ENCODE measurements at regions not wholly inside any gene's neighbourhood (a gene's known extent, or its start where the extent isn't known, plus 50 kb on each side); places are given as distances from the start of the nearest gene placed in this dataset.
A peak's percentile ranks its signal among the peaks of the same experiment; 100 is the strongest.

- DNase-seq, result no peak
Observed at GRCh38 chr2:126495189-126495588, 160.8 kb upstream of the GYPC start.

DNA sequence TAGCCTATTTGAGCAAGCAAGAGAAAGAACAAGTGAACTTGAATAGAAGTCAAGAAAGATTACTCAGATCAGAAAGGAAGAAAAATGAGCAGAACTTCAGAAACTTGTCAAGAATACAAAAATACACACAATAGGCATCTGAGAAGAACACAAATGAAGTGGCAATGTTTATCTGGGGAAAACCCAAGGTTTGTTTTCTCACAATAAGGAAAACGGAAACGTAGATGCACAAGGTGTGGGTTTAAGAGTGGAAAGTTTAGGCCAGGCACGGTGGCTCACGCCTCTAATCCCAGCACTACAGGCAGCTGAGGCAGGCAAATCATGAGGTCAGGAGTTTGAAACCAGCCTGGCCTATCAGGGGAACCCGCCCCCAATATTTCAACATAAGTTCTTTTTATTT is 159.5 kb upstream of the GYPC start:
- DNase-seq, result no peak

DNA sequence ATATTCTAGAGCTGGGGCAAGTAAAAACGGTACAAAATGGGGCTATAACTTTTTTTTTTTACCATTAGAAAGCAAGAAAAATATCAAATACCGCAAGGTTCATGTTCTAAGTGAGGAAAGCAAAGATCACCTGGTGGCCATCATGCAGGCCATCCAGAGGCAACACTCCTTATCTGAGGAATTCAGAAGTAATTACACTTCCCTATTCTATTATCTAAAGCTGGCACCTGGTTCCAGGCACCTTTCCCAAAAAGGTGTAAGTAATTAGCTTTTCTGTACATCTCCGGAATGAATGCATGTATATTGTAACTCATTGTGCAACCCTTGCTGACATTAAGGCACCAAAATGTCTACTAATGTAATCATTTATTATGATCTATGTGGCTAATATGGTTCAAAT is 152.5 kb upstream of the GYPC start:
- no peak for DNase-seq

- DNase-seq, result no peak
Observed at GRCh38 chr2:126504949-126505348, 151.0 kb upstream of the GYPC start.

DNA sequence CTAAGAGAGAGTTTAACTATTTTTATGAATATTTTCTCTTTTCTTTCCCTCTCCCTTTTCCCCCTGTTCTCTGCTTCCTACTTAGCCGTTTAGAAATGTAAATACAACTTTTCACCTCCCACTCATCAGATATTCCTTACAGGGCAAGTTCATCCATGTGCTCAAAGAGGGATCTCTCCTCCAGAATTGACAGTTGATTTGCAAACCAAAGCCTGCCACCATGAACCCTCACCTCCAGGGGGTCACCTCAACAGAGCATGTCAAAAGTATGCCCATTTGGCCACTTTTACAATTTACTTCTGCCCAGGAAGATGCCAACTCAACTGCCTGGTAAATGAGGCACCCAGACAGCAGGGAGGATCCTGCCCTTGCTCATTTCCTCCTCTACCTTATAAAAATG is 149.2 kb upstream of the GYPC start:
- DNase-seq, result no peak

DNA sequence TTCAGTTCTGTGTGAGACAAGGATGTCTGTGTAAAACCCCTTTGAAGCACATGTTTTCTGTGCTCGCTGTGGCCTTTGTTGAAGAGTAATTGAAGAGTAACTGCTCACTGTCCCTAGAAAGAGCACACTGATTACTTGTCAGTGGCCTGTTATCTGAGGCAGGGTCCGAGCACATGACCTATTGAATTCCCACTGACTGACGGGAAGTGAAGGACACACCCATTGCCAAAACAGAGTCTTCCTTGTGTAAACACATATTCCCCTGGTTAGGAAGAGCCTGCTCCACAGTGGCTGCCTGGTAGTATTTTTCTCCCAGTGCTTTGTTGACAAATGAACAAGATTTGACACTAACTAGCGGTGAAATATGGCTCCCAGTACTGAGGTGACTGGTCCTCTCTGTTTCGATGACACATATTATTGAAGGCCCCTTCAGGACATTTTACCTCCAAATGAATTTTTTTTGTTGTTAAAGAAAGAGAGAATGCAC is 148.5 kb upstream of the GYPC start:
- DNase-seq, result peak; percentile 33

DNA sequence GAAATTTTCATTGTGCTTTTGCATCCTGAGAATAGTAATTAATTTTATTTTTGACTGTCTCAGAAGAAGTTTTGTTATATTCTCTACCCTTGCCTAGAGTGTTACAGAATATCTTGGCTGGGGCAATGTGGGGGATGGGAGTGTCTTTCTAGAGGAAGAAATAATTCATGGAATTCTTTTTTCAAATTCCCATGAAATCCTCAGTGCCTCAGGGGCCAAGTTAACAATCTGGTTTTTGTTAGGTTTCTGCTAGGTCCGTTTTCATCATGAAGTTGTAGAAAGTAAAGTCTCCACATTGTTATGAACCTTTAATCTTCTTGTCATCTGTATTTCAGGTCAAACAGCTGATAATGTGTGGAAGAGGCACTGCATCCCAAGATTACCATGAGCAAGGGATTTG is 145.6 kb upstream of the GYPC start:
- DNase-seq, result no peak

DNA sequence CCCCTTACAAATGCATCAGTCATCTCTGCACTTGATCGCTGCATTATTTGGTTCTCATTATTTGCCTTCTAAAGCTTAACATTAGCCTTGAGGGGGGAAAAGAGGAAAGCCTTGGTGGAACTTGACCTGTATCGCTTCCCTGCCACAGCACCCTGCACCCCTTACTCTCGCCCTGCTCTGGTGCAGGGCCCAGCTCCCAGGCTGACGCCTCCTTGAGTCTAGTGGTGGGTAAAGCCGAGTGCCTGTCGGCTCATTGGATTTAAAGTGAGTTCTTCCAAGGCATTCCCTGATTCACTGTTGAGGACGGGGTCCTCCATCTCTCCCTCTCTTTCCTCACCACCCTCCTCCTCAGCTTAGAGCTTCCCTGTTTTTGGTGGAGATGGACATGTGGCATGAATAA is 145.0 kb upstream of the GYPC start:
- no peak for DNase-seq

DNA sequence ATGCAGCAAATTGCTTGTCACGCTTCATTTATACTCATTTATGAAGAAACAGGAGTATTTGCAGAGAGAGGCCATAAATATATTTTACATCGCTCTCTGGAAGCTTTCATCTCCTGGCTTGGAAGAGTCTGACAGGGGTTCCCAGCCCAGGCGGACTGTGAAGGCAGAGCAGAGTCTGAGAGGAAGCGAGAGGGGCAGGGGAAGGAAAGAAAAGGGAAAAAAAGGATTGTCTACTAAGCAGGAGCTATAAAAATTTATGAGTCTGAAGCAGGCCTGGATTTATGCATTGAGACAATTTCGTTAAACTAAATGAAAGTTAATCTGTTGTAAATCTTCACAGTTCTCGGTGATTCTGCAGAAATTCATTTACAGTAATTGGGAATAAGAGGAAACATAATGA is 143.9 kb upstream of the GYPC start:
- peak; percentile 55 for DNase-seq

GRCh38 chr2:126513033-126513432 is 142.9 kb upstream of the GYPC start:
- no peak for DNase-seq

DNA sequence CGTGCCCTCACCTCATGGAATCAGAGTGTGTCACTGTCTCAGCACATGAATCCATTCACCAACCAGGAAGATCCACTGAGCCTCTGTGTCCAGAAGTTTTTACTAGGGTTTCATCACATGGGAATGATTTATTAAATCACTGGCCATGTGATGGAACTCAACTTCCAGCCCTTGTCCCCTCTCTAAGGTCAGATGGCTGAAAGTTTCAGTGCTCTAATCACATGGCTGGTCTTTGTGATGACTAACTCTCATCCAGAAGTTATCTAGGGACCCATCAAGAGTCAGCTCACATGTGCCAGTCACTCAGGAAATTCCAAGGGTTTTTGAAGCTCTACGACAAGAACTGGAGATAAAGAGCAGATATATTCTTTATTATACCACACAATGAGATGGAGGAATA is 140.5 kb upstream of the GYPC start:
- no peak for DNase-seq

DNA sequence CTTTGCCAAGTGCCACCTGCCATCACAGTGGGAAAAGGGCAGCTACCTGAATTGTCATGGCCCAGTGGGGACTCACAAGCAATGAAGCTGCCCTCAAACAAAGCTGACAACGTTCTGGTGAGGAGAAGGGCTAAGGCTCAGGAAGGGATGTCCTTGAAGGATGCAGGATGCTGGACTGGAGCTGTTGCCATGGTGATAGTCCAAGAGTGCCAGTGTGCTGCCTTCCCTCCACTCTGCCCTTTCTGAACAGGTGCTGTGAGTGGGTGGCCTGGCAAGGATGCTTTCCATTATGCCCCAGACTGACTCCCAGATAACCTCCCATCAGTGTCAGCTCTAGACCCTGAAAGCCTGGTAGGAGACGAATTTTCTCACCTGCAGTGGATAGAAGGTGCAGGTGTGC is 137.8 kb upstream of the GYPC start:
- no peak for DNase-seq

- DNase-seq, result peak; percentile 8
Observed at GRCh38 chr2:126527836-126528490, 128.0 kb upstream of the GYPC start.

GRCh38 chr2:126531029-126531428 is 124.9 kb upstream of the GYPC start:
- DNase-seq, result no peak

- DNase-seq, result peak; percentile 7
Observed at GRCh38 chr2:126534478-126534877, 121.5 kb upstream of the GYPC start.

- no peak for DNase-seq
Observed at GRCh38 chr2:126535408-126535807, 120.5 kb upstream of the GYPC start.

DNA sequence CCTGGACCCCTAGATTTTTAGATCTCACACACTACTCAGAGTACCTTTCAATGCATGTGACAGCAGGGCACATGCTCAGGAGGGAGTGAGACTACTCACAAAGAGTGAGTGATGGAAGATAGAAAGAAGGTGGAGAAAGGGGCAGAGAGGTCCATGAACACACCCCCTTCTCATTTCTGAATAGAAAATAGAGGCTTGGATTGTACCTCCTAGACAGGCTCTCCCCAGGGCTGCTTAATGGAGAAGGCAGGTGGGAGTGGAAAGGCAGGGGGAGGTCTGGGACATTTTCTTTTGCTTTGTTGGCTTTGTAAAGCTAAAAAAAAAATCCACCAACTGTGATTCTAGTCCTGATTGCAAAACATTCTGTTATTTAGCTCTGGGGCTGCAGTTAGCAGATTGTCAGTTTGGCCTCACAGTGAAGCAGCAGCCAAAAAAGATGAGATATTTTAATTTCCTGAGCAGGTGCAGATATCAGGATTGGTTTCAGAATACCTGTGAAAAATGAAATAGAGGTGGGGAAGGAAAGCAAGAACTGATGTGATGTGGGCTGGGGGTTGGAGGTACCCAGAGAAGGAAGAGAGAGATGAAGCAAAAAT is 119.3 kb upstream of the GYPC start:
- no peak for DNase-seq

DNA sequence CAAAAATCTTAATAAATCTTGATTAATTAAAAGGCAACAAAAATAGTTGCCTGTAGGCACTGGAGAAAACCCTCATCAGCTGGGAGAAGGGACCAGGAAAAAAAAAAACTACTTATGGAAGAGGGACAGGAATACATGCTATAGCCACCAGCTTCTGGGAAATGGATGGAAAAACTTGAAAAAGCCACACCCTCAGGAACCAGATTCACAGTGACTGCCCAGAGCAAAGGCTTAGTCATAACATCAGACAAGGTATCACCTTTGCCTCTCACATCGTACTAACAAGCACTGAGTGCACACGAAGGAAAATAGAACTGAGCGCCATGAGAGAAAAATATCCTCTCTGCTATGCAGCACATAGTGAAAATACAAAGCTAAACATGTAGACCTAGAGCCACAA is 116.9 kb upstream of the GYPC start:
- no peak for DNase-seq

DNA sequence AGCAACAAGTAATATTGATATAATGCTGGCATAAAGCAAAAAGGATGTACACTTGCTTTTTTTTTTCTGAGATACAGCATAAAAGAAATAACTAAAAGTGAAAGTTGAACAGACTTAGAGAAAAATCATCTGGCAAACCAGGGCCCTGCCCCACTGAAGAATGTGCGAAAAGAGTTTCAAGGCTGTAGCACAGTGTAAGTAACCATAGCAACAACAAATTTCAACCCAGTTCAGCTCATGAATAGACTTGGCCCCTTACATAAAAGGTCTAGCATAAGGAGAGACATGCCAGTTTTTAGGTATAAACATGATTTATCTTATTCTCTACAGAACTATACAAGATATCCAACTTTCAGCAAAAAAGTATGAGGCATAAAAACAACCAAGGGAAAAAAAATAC is 113.7 kb upstream of the GYPC start:
- DNase-seq, result no peak

DNA sequence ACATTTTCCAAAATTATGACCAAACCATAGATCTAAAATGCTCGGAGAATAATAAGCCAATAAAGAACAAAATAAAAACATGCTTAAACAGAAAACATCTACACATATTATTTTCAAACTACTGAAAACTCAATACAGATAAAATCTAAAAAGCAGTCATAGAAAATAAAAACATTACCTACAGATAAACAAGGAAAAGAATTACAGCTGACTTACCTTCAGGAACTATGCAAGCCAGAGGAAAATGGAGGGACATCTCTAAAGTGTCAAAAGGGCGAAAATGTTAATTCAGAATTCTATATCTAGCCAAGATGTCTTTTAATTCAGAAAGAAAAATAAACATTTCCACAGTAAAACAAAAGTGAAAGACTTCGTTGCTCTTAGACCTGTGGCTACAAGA is 112.9 kb upstream of the GYPC start:
- no peak for DNase-seq

DNA sequence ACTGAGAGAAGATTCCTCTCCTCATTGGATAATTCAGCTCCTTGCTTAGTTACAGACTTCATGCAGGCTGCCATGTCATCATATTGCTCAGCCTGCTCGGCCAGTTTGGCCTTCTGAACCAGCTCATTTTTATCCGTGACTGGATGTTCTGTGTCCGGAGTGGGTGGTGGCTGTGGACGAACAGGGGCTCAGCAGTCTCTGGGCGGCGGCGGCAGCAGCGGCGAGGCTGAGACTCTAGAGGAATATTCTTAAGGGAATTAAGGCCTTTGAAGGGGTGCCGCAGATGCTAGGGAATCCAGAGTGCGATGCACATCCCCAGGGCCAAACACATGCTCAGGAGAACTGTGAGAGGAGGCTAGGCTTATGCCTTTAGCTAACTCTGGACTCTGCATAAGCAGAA is 97.9 kb upstream of the GYPC start:
- no peak for DNase-seq

GRCh38 chr2:126568734-126569133 is 87.2 kb upstream of the GYPC start:
- no peak for DNase-seq

- DNase-seq, result no peak
Observed at GRCh38 chr2:126571403-126571802, 84.6 kb upstream of the GYPC start.

DNA sequence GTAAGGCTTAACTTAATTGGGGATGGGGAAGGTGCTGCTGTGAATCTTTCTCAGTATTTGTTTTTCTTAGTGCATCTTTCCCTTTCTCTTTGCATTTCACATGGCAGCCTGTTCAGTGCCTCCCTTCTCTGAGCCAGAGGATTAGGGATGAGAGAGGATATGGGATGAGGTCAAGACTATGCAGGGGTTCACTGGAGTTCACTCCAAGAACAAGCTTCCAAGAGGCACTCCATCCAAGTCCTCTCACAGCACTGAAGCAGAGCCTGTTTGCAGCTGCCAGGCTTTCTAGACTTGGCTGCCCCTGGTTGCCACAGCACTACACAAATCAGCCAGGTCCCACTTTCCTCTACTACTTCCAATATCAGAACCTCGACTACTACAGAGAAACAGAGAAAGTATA is 80.3 kb upstream of the GYPC start:
- DNase-seq, result no peak

Data from renal pelvis (tissue), 1 donor.